ENCODE measurements at regions not wholly inside any gene's neighbourhood (a gene's known extent, or its start where the extent isn't known, plus 50 kb on each side); places are given as distances from the start of the nearest gene placed in this dataset.

- TF ChIP-seq FOXJ3 (CRISPR knock-in tag; IDR thresholded peaks at IDR 0.05; ENCODE audit: borderline replicate concordance), result no peak
- TF ChIP-seq RELA (CRISPR knock-in tag; IDR thresholded peaks at IDR 0.05; ENCODE audit: borderline replicate concordance), result no peak
- TF ChIP-seq JAZF1 (CRISPR knock-in tag; IDR thresholded peaks at IDR 0.05), result no peak
- TF ChIP-seq ZNF263 (CRISPR knock-in tag; IDR thresholded peaks at IDR 0.05; ENCODE audit: low read depth), result no peak
These were observed 76.4 kb upstream of the TRPM1 start (continued) for GRCh38 chr15:31177951-31178350.

GRCh38 chr15:31178705-31179104 lies 77.2 kb upstream of the TRPM1 start:
- H3K4me3 Mint-ChIP-seq, result no peak overlapping the region
- H3K9me3 Mint-ChIP-seq, result peaks cover 31% of the 10 kb centered on the region
- POLR2A ChIA-PET, result no interaction called here
- H3K36me3 Mint-ChIP-seq, result peaks cover 6% of the 10 kb centered on the region
- ATAC-seq, result no peak
- CTCF ChIA-PET, result interaction anchor here (1.0 to 1.2 kb wide), 2 partner anchors 28 to 256 kb away, joined by 3 read pairs; no protein-coding TSS in a partner anchor
- TF ChIP-seq AFF4 (CRISPR knock-in tag; IDR thresholded peaks at IDR 0.05; ENCODE audit: borderline replicate concordance), result no peak
- TF ChIP-seq ZNF232 (CRISPR knock-in tag; IDR thresholded peaks at IDR 0.05), result no peak
- no peak for TF ChIP-seq CTCF (IDR thresholded peaks at IDR 0.05)
- no peak for TF ChIP-seq PRDM15 (CRISPR knock-in tag; IDR thresholded peaks at IDR 0.05)
- no peak for TF ChIP-seq ZNF396 (CRISPR knock-in tag; IDR thresholded peaks at IDR 0.05; ENCODE audit: borderline replicate concordance)
- TF ChIP-seq FOXK1 (CRISPR knock-in tag; IDR thresholded peaks at IDR 0.05), result no peak
- TF ChIP-seq ZNF423 (CRISPR knock-in tag; IDR thresholded peaks at IDR 0.05), result no peak
- TF ChIP-seq PREB (CRISPR knock-in tag; IDR thresholded peaks at IDR 0.05; ENCODE audit: borderline replicate concordance), result no peak
- TF ChIP-seq USF2 (CRISPR knock-in tag; IDR thresholded peaks at IDR 0.05), result no peak
- no peak for TF ChIP-seq GRHL2 (CRISPR knock-in tag; IDR thresholded peaks at IDR 0.05; ENCODE audit: insufficient replicate concordance, severe bottlenecking)
- TF ChIP-seq TCF7 (CRISPR knock-in tag; IDR thresholded peaks at IDR 0.05; ENCODE audit: low read depth), result no peak
- TF ChIP-seq ZNF416 (CRISPR knock-in tag; IDR thresholded peaks at IDR 0.05), result no peak
- no peak for TF ChIP-seq ELF4 (CRISPR knock-in tag; IDR thresholded peaks at IDR 0.05; ENCODE audit: low read depth)
- TF ChIP-seq ZMAT4 (CRISPR knock-in tag; IDR thresholded peaks at IDR 0.05), result no peak
- no peak for TF ChIP-seq ETV6 (CRISPR knock-in tag; IDR thresholded peaks at IDR 0.05)
- H3K27me3 Mint-ChIP-seq (ENCODE audit: low read depth), result no peaks in the 10 kb centered on the region
- DNase-seq (ENCODE audit: low spot score), result no peak
- no peak overlapping the region for H3K27ac Mint-ChIP-seq
- H3K4me1 Mint-ChIP-seq, result peaks cover 16% of the 10 kb centered on the region

Measured in WTC11 (cell line).